ENCODE measurements at regions not wholly inside any gene's neighbourhood (a gene's known extent, or its start where the extent isn't known, plus 50 kb on each side); places are given as distances from the start of the nearest gene placed in this dataset.

DNA sequence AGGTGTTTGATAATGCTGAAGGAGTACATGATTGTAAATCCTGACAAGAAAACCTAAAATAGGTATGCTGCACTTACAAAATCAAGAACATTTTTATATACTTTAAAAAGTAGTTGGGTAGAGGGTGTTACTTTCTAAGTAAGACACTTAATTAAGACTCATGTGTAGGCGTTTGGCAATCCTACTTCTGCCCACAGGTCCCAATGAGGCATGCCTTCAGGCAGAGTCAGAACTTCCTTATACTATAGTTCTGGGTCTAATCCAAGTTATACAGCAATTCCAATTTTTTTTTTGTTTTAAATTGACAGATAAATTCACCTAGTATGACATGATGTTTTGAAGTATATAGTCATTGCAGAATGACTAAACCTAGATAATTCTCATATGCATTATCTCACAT, 1188.5 kb upstream of the PHF14 start:
- Histone ChIP-seq H3K4me2 (replicated peaks; ENCODE audit: extremely low read depth, low read length, poor library complexity, severe bottlenecking) (no peak overlapping the region), H3K27ac (ENCODE audit: low read depth in 1 of 2, low read length in 2 of 2) (no peak overlapping the region), H2AFZ (ENCODE audit: insufficient read depth, low read depth, low read length, poor library complexity, severe bottlenecking) (no peak overlapping the region), H3K4me1 (ENCODE audit: control insufficient read depth in 1 of 2, insufficient read depth in 2 of 2, low read length in 2 of 2) (no peaks in the 10 kb centered on the region), H3K4me3 (replicated peaks in 1 of 3; ENCODE audit: low read depth in 2 of 3, low read length in 3 of 3) (no peak overlapping the region), H3K9ac (ENCODE audit: insufficient read depth, low read length, poor library complexity, severe bottlenecking) (no peak overlapping the region), H3K36me3 (replicated peaks in 1 of 2; ENCODE audit: control insufficient read depth in 1 of 2, insufficient read depth in 2 of 2, low read length in 2 of 2) (no peaks in the 10 kb centered on the region), H3K9me3 (replicated peaks in 1 of 2; ENCODE audit: control insufficient read depth in 1 of 2, insufficient read depth in 1 of 2, low read length in 2 of 2) (peaks cover 0 to 10% of the 10 kb centered on the region in 2 donors), H4K20me1 (ENCODE audit: insufficient read depth, low read length) (no peaks in the 10 kb centered on the region), H3K27me3 (ENCODE audit: control insufficient read depth in 2 of 2, insufficient read depth in 2 of 2, low read length in 2 of 2) (no peaks in the 10 kb centered on the region), H3K79me2 (ENCODE audit: insufficient read depth, low read length) (no peaks in the 10 kb centered on the region)
- H3K9me3 Mint-ChIP-seq = peaks cover 0 to 8% (median 3%) of the 10 kb centered on the region in 7 donors
- no CpG with 5 or more reads among the region's 1 CpG for WGBS (ENCODE audit: insufficient coverage)
- no peak for DNase-seq
- no peak overlapping the region for H3K4me3 Mint-ChIP-seq
- H3K27ac Mint-ChIP-seq = no peak overlapping the region
- TF ChIP-seq, protein P1, sequence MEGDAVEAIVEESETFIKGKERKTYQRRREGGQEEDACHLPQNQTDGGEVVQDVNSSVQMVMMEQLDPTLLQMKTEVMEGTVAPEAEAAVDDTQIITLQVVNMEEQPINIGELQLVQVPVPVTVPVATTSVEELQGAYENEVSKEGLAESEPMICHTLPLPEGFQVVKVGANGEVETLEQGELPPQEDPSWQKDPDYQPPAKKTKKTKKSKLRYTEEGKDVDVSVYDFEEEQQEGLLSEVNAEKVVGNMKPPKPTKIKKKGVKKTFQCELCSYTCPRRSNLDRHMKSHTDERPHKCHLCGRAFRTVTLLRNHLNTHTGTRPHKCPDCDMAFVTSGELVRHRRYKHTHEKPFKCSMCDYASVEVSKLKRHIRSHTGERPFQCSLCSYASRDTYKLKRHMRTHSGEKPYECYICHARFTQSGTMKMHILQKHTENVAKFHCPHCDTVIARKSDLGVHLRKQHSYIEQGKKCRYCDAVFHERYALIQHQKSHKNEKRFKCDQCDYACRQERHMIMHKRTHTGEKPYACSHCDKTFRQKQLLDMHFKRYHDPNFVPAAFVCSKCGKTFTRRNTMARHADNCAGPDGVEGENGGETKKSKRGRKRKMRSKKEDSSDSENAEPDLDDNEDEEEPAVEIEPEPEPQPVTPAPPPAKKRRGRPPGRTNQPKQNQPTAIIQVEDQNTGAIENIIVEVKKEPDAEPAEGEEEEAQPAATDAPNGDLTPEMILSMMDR (IDR thresholded peaks at IDR 0.05) = no peak
- H3K27me3 Mint-ChIP-seq (ENCODE audit: low read depth in 3 of 3) = no peaks in the 10 kb centered on the region
- intact Hi-C loops (cut with micrococcal nuclease) = no loop called here
- no peaks in the 10 kb centered on the region for H3K4me1 Mint-ChIP-seq
- no peaks in the 10 kb centered on the region for H3K36me3 Mint-ChIP-seq

DNA sequence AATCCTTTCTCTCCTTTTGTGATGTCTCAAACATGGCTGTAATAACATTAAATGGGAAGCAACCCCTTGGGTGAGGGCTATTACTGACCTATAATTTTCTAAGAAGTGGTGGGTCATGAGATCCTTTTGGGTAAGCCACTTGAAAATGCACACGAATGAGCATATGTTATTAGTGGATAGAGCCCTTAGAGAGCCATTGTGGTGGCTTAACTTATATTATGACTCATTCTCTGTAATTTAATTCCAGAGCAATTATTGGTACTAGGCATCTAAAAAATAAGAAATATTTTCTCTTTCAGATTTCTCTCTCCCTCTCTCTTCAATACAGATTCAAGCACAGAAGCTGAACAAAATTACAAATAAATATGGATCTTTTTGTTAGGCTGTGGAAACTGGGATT, 1177.4 kb upstream of the PHF14 start:
- no peaks in the 10 kb centered on the region for H3K4me1 Mint-ChIP-seq
- Histone ChIP-seq H3K4me1 (ENCODE audit: control insufficient read depth in 1 of 2, insufficient read depth in 2 of 2, low read length in 2 of 2) (no peaks in the 10 kb centered on the region), H2AFZ (ENCODE audit: insufficient read depth, low read depth, low read length, poor library complexity, severe bottlenecking) (no peak overlapping the region), H3K9ac (ENCODE audit: insufficient read depth, low read length, poor library complexity, severe bottlenecking) (no peak overlapping the region), H3K4me3 (replicated peaks in 1 of 3; ENCODE audit: low read depth in 2 of 3, low read length in 3 of 3) (no peak overlapping the region), H3K79me2 (ENCODE audit: insufficient read depth, low read length) (no peaks in the 10 kb centered on the region), H3K27me3 (ENCODE audit: control insufficient read depth in 2 of 2, insufficient read depth in 2 of 2, low read length in 2 of 2) (no peaks in the 10 kb centered on the region), H3K4me2 (replicated peaks; ENCODE audit: extremely low read depth, low read length, poor library complexity, severe bottlenecking) (no peak overlapping the region), H3K36me3 (replicated peaks in 1 of 2; ENCODE audit: control insufficient read depth in 1 of 2, insufficient read depth in 2 of 2, low read length in 2 of 2) (no peaks in the 10 kb centered on the region), H3K27ac (ENCODE audit: low read depth in 1 of 2, low read length in 2 of 2) (no peak overlapping the region), H4K20me1 (ENCODE audit: insufficient read depth, low read length) (no peaks in the 10 kb centered on the region), H3K9me3 (replicated peaks in 1 of 2; ENCODE audit: control insufficient read depth in 1 of 2, insufficient read depth in 1 of 2, low read length in 2 of 2) (peaks cover 0 to 4% of the 10 kb centered on the region in 2 donors)
- peaks cover 0 to 11% (median 6%) of the 10 kb centered on the region in 7 donors for H3K9me3 Mint-ChIP-seq
- no peak overlapping the region for H3K27ac Mint-ChIP-seq
- DNase-seq = no peak
- H3K36me3 Mint-ChIP-seq = no peaks in the 10 kb centered on the region
- TF ChIP-seq, protein P1 (IDR thresholded peaks at IDR 0.05) = no peak
- no CpG with 5 or more reads among the region's 1 CpG for WGBS (ENCODE audit: insufficient coverage)
- no peak overlapping the region for H3K4me3 Mint-ChIP-seq
- H3K27me3 Mint-ChIP-seq (ENCODE audit: low read depth in 3 of 3) = no peaks in the 10 kb centered on the region
- intact Hi-C loops (cut with micrococcal nuclease) = no loop called here
